H1 (cell line): ENCODE measurements at regions not wholly inside any gene's neighbourhood (a gene's known extent, or its start where the extent isn't known, plus 50 kb on each side); places are given as distances from the start of the nearest gene placed in this dataset.

ENCODE experiments used
- CTCF ChIA-PET: fragments of 300-600 bp; sonication (Branson Sonifier 250); formaldehyde crosslinking; loops from one replicate; lab custom pipeline; 2021; ENCODE audit not compliant: partially characterized antibody; lab: Charles Lee
- POLR2A ChIA-PET: fragments of 300-600 bp; sonication (Branson Sonifier 250); formaldehyde crosslinking; loops from one replicate; lab custom pipeline; 2021; ENCODE audit warnings: inconsistent platforms; ENCODE audit not compliant: partially characterized antibody; lab: Charles Lee
- DNase-seq, 2 experiments: peaks; one replicate each; pipeline versions ENCODE4 v3.0.0 to v3.0.0-alpha.2; 2010 to 2022; ENCODE audit warnings: low spot score in 2 of 2, low read depth in 1 of 2, mixed read lengths in 1 of 2
- FAIRE-seq: peaks from 2 replicates; lab custom pipeline; 2011; peaks lifted over from hg19 to GRCh38; lab: Jason Lieb, UNC
- H2AFZ ChIP-seq: 2 replicates; pipeline ENCODE4 v1.8.1; 2012; ENCODE audit warnings: low read length, inconsistent platforms
- H2AK5ac ChIP-seq: 2 replicates; pipeline ENCODE4 v1.6.1; 2013; ENCODE audit warnings: low read depth, low read length
- H2BK120ac ChIP-seq: replicated peaks from 2 replicates; pipeline ENCODE3; 2013; ENCODE audit warnings: low read depth, low read length, inconsistent platforms
- H2BK12ac ChIP-seq: 2 replicates; pipeline ENCODE4 v1.6.1; 2013; ENCODE audit warnings: low read depth, low read length
- H2BK15ac ChIP-seq: 2 replicates; pipeline ENCODE4 v1.6.1; 2013; ENCODE audit warnings: low read length
- H2BK20ac ChIP-seq: 2 replicates; pipeline ENCODE4 v1.6.1; 2013; ENCODE audit warnings: low read length
- H2BK5ac ChIP-seq: 2 replicates; pipeline ENCODE4 v1.6.1; 2013; ENCODE audit warnings: low read depth, low read length
- H3K14ac ChIP-seq: 2 replicates; pipeline ENCODE4 v1.6.1; 2013; ENCODE audit warnings: inconsistent platforms; ENCODE audit not compliant: insufficient read length
- H3K18ac ChIP-seq: 2 replicates; pipeline ENCODE4 v1.6.1; 2013; ENCODE audit warnings: low read length; ENCODE audit errors: extremely low read depth
- H3K23ac ChIP-seq: 2 replicates; pipeline ENCODE4 v1.6.1; 2013; ENCODE audit warnings: inconsistent platforms; ENCODE audit not compliant: insufficient read length
- H3K23me2 ChIP-seq: 2 replicates; pipeline ENCODE4 v1.6.1; 2013; ENCODE audit warnings: low read depth, low read length
- H3K27ac ChIP-seq: 2 replicates; pipeline ENCODE4 v1.6.1; 2011; ENCODE audit warnings: low read depth, low read length, inconsistent platforms
- H3K27me3 ChIP-seq, 4 experiments: replicated peaks in 1 of 4; 1 replicate in 1 of 4; 2 replicates in 3 of 4; pipeline versions ENCODE4 v1.6.1 to v1.8.1; 2011 to 2013; ENCODE audit warnings: low read length in 3 of 4, mild to moderate bottlenecking in 3 of 4, inconsistent platforms in 2 of 4, mixed read lengths in 2 of 4, moderate library complexity in 1 of 4; ENCODE audit not compliant: control insufficient read depth in 3 of 4, insufficient read depth in 3 of 4; ENCODE audit errors: extremely low read depth in 1 of 4
- H3K36me3 ChIP-seq, 4 experiments: 2 replicates each; pipeline versions ENCODE4 v1.6.1 to v1.8.1; 2011 to 2013; ENCODE audit warnings: mild to moderate bottlenecking in 4 of 4, low read length in 3 of 4, moderate library complexity in 2 of 4, control low read depth in 1 of 4, inconsistent platforms in 1 of 4; ENCODE audit not compliant: insufficient read depth in 4 of 4, control insufficient read depth in 2 of 4
- H3K4ac ChIP-seq: replicated peaks from 2 replicates; pipeline ENCODE3; 2013; ENCODE audit warnings: low read length, low read depth, mixed read lengths, inconsistent platforms; ENCODE audit not compliant: insufficient read length
- H3K4me1 ChIP-seq, 4 experiments: replicated peaks in 1 of 4; 1 replicate in 1 of 4; 2 replicates in 3 of 4; pipeline versions ENCODE4 v1.6.1 to v1.8.1; 2011 to 2013; ENCODE audit warnings: low read length in 3 of 4, inconsistent platforms in 2 of 4, mixed read lengths in 1 of 4; ENCODE audit not compliant: insufficient read depth in 4 of 4, control insufficient read depth in 3 of 4
- H3K4me2 ChIP-seq, 2 experiments: 2 replicates each; pipeline versions ENCODE4 v1.6.1 to v1.8.1; 2011 to 2013; ENCODE audit warnings: low read depth in 2 of 2, low read length in 2 of 2, control low read depth in 1 of 2, inconsistent platforms in 1 of 2, mild to moderate bottlenecking in 1 of 2; ENCODE audit not compliant: insufficient read depth in 1 of 2
- H3K4me3 ChIP-seq, 4 experiments: fragments of 200-600, 300-600 bp in 1 of 4; sonication (generic), shearing (Covaris generic), sonication (Bioruptor Twin) in 1 of 4; 2 replicates each; pipeline versions ENCODE4 v1.5.1 to v1.8.1; 2011 to 2016; ENCODE audit warnings: low read length in 4 of 4, low read depth in 3 of 4, control low read depth in 2 of 4, inconsistent platforms in 2 of 4, mild to moderate bottlenecking in 2 of 4, mixed read lengths in 1 of 4, moderate library complexity in 1 of 4; ENCODE audit not compliant: insufficient read depth in 2 of 4; ENCODE audit errors: extremely low read depth in 1 of 4
- H3K56ac ChIP-seq: replicated peaks from 2 replicates; pipeline ENCODE3; 2013; ENCODE audit warnings: low read depth, mild to moderate bottlenecking, mixed read lengths, low read length, inconsistent platforms; ENCODE audit not compliant: insufficient read length
- H3K79me1 ChIP-seq: 2 replicates; pipeline ENCODE4 v1.6.1; 2013; ENCODE audit warnings: low read depth, low read length, control low read depth
- H3K79me2 ChIP-seq, 2 experiments: 2 replicates each; pipeline versions ENCODE4 v1.6.1 to v1.8.1; 2012 to 2013; ENCODE audit warnings: low read length in 2 of 2, mild to moderate bottlenecking in 2 of 2, inconsistent platforms in 1 of 2; ENCODE audit not compliant: insufficient read depth in 2 of 2, control insufficient read depth in 1 of 2
- H3K9ac ChIP-seq, 4 experiments: replicated peaks in 1 of 4; 1 replicate in 1 of 4; 2 replicates in 3 of 4; pipeline versions ENCODE4 v1.6.1 to v1.8.1; 2011 to 2013; ENCODE audit warnings: low read depth in 3 of 4, low read length in 3 of 4, control low read depth in 2 of 4, mild to moderate bottlenecking in 2 of 4, moderate library complexity in 2 of 4, inconsistent platforms in 1 of 4; ENCODE audit errors: extremely low read depth in 1 of 4
- H3K9me3 ChIP-seq, 2 experiments: 2 replicates each; pipeline versions ENCODE4 v1.6.1 to v1.8.1; 2012 to 2013; ENCODE audit warnings: mild to moderate bottlenecking in 2 of 2, moderate library complexity in 2 of 2, control low read depth in 1 of 2, inconsistent platforms in 1 of 2, low read depth in 1 of 2, low read length in 1 of 2, mixed read lengths in 1 of 2; ENCODE audit not compliant: insufficient read depth in 2 of 2
- H4K20me1 ChIP-seq, 2 experiments: replicated peaks in 1 of 2; 2 replicates each; pipeline versions ENCODE3 to v1.8.1; 2011 to 2013; ENCODE audit warnings: inconsistent platforms in 2 of 2, low read length in 2 of 2, mild to moderate bottlenecking in 1 of 2; ENCODE audit not compliant: insufficient read depth in 2 of 2, control insufficient read depth in 1 of 2
- H4K5ac ChIP-seq: 2 replicates; pipeline ENCODE4 v1.6.1; 2013; ENCODE audit warnings: low read length, low read depth, mixed read lengths, inconsistent platforms; ENCODE audit not compliant: insufficient read length
- H4K8ac ChIP-seq: 2 replicates; pipeline ENCODE4 v1.8.0; 2013; ENCODE audit warnings: mild to moderate bottlenecking, moderate library complexity, low read length, inconsistent platforms; ENCODE audit not compliant: insufficient read depth; ENCODE audit errors: extremely low read depth
- H4K91ac ChIP-seq: replicated peaks from 2 replicates; pipeline ENCODE3; 2013; ENCODE audit warnings: low read length, mixed read lengths, inconsistent platforms; ENCODE audit not compliant: insufficient read length
- CEBPB ChIP-seq: IDR thresholded peaks from 2 replicates; pipeline ENCODE4 v1.6.1; 2012; ENCODE audit warnings: low read depth, low read length
- NRF1 ChIP-seq: IDR thresholded peaks from 2 replicates; pipeline ENCODE4 v1.6.1; 2011; ENCODE audit warnings: mild to moderate bottlenecking, low read depth, low read length, improper control_type of control experiment
- SIN3A ChIP-seq, 2 experiments: IDR thresholded peaks in 1 of 2; conservative IDR thresholded peaks in 1 of 2; 2 replicates each; pipeline ENCODE4 v1.6.1; 2011 to 2012; ENCODE audit warnings: low read length in 2 of 2, improper control_type of control experiment in 1 of 2, low read depth in 1 of 2, mild to moderate bottlenecking in 1 of 2
- WGBS, 2 experiments: shearing (Covaris generic) in 1 of 2; methylation state at CpG; one replicate each; pipeline versions ENCODE4 v1.1.6 to v1.1.7; 2013 to 2015; ENCODE audit warnings: low lambda C conversion rate in 2 of 2, mixed read lengths in 2 of 2, inconsistent platforms in 1 of 2, low coverage in 1 of 2, missing lambda C conversion rate in 1 of 2; ENCODE audit not compliant: insufficient replicate concordance in 2 of 2, insufficient coverage in 1 of 2, insufficient read length in 1 of 2; ENCODE audit errors: extremely low coverage in 1 of 2, missing lambda C conversion rate in 1 of 2; 5-methylcytosine and 5-hydroxymethylcytosine counted together

DNA sequence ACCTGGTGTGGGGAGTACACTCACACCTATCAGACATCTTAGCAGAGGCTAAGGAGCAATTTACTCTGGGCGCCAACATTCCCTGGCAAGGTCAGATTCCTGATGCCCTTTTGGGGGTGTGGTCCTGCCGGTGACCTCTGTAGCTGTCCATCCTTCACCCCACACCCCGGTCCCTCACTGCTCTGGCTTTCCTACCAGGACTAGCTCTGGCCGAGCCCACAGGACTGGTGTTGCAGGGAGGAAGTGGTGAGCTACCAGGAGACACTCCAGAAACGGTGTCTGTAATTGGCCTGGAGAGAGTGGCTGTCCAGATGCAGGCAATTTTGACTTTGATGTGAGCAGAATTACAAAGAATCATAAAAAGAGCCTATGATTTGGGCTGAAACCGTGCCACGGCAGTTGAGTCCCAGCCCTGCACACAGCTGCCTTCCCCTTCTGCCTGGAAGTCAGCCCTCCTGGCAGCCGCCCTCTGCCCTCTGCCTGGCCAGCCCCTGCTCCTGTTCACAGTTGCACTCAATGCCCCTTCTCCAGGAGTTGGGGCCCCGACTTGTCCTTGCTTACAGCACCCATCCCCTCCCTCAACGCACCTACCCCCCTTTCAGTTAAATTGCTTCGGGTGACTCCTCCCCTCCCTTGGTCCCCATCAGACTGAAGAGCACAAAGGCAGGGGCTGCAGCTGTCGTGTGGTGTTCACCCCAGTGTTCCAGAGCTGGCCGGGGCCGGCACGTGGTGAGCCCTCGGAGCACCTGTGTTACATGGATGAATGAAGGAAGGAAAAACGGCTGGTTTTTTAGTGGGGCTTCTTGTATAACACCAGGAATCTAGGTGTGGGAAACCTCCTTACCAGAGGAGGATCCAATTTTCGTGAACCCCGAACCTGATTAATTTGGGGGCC lies 80.2 kb upstream of the TPM1 start:
- Histone ChIP-seq H3K23ac (no peak overlapping the region), H3K18ac (peak overlapping the region; percentile 48; the same call in 1 of the 2 replicates), H3K9me3 (no peaks in the 10 kb centered on the region), H3K56ac (no peak overlapping the region), H4K8ac (peak overlapping the region; percentile 36; the same call in 1 of the 2 replicates), H2BK15ac (no peak overlapping the region), H2BK120ac (no peak overlapping the region), H3K9ac (no peak overlapping the region), H2BK20ac (no peak overlapping the region), H3K4me2 (no peak overlapping the region), H3K27me3 (no peaks in the 10 kb centered on the region), H3K4me3 (no peak overlapping the region), H2AK5ac (no peak overlapping the region), H4K20me1 (no peaks in the 10 kb centered on the region), H3K14ac (no peak overlapping the region), H3K27ac (no peak overlapping the region), H3K79me2 (no peaks in the 10 kb centered on the region), H2AFZ (0 out of 2 replicates have a peak overlapping the region, but pooled peaks have one; percentile 37), H3K4ac (no peak overlapping the region), H4K91ac (peak overlapping the region; percentile 6), H3K79me1 (no peaks in the 10 kb centered on the region; the same call in 1 of the 2 replicates), H2BK5ac (no peak overlapping the region), H2BK12ac (no peak overlapping the region), H3K23me2 (no peaks in the 10 kb centered on the region), H3K4me1 (no peaks in the 10 kb centered on the region; a peak in 2 of 7 replicates), H3K36me3 (no peaks in the 10 kb centered on the region), H4K5ac (no peak overlapping the region)
- ChIA-PET POLR2A (interaction anchor here (1.1 to 1.4 kb wide), 3 partner anchors 26 to 86 kb away, joined by 3 read pairs; no protein-coding TSS in a partner anchor), CTCF (interaction anchor here (0.8 to 1.4 kb wide), 4 partner anchors 12 to 220 kb away, joined by 3 to 5 read pairs (median 4); no protein-coding TSS in a partner anchor)
- FAIRE-seq, result no peak
- TF ChIP-seq SIN3A (conservative IDR thresholded peaks at IDR 0.05 in 1 of 2, IDR thresholded peaks at IDR 0.05 in 1 of 2; ENCODE audit: low read depth in 1 of 2, low read length in 2 of 2), result no peak
- no peak for TF ChIP-seq NRF1
- TF ChIP-seq CEBPB, result no peak
- 91% methylated on average over 19 of the region's 19 CpGs; no CpG with 5 or more reads in 1 of the 2 experiments for WGBS, 2 experiments
- DNase-seq, result no peak
